Naive thymus-derived CD4-positive, alpha-beta T cell (primary cell): ENCODE measurements at regions not wholly inside any gene's neighbourhood (a gene's known extent, or its start where the extent isn't known, plus 50 kb on each side); places are given as distances from the start of the nearest gene placed in this dataset.

ENCODE experiments used
- ATAC-seq: fragments of 150-1000 bp; cut with Tn5 transposase; 2 replicates; pipeline ENCODE4 v1.10.0; 2021; ENCODE audit warnings: mild to moderate bottlenecking, moderate library complexity
- CTCF ChIA-PET: fragments of 350-600 bp; sonication (Branson Sonifier 250); formaldehyde crosslinking; loops from one replicate; lab custom pipeline; 2021; ENCODE audit warnings: antibody characterized with exemption; lab: Charles Lee
- POLR2A ChIA-PET: fragments of 350-600 bp; sonication (Branson Sonifier 250); formaldehyde crosslinking; loops from one replicate; lab custom pipeline; 2021; ENCODE audit warnings: antibody characterized with exemption, inconsistent platforms; lab: Charles Lee
- DNase-seq, 9 donors: peaks; one replicate each; pipeline versions ENCODE4 v3.0.0 to v3.0.0-alpha.2; 2020 to 2022; ENCODE audit warnings: mixed read lengths in 1 of 9
- H3K27ac ChIP-seq: one replicate; pipeline ENCODE4 v1.7.0; 2013; ENCODE audit warnings: mild to moderate bottlenecking, low read depth, low read length, moderate library complexity
- H3K27me3 ChIP-seq, 2 donors: one replicate each; pipeline ENCODE4 v1.7.0; 2013; ENCODE audit warnings: low read length in 2 of 2, mild to moderate bottlenecking in 2 of 2, moderate library complexity in 2 of 2; ENCODE audit not compliant: control insufficient read depth in 2 of 2, insufficient read depth in 2 of 2
- H3K36me3 ChIP-seq, 3 experiments: 1 replicate in 2 of 3; 2 replicates in 1 of 3; pipeline ENCODE4 v1.7.0; 2013; ENCODE audit warnings: low read length in 3 of 3, mild to moderate bottlenecking in 3 of 3, moderate library complexity in 1 of 3; ENCODE audit not compliant: insufficient read depth in 3 of 3, control insufficient read depth in 2 of 3
- H3K4me1 ChIP-seq, 2 donors: one replicate each; pipeline ENCODE4 v1.7.0; 2013; ENCODE audit warnings: low read length in 2 of 2, mild to moderate bottlenecking in 2 of 2, moderate library complexity in 1 of 2; ENCODE audit not compliant: control insufficient read depth in 2 of 2, insufficient read depth in 2 of 2
- H3K4me3 ChIP-seq: 2 replicates; pipeline ENCODE4 v1.7.0; 2013; ENCODE audit warnings: mild to moderate bottlenecking, low read length
- H3K9me3 ChIP-seq, 3 experiments: 1 replicate in 2 of 3; 2 replicates in 1 of 3; pipeline ENCODE4 v1.7.0; 2013; ENCODE audit warnings: low read length in 3 of 3; ENCODE audit not compliant: control insufficient read depth in 2 of 3
- H3K27ac Mint-ChIP-seq, 9 donors: one replicate each; pipeline ENCODE4 v1.8.0; 2020 to 2022; ENCODE audit warnings: mixed read lengths in 9 of 9, mild to moderate bottlenecking in 8 of 9, moderate library complexity in 5 of 9, inconsistent platforms in 2 of 9
- H3K27me3 Mint-ChIP-seq, 5 donors: one replicate each; pipeline ENCODE4 v1.8.0; 2021 to 2022; ENCODE audit warnings: mixed read lengths in 5 of 5, mild to moderate bottlenecking in 1 of 5
- H3K36me3 Mint-ChIP-seq, 5 donors: one replicate each; pipeline ENCODE4 v1.8.0; 2020 to 2022; ENCODE audit warnings: mixed read lengths in 5 of 5, mild to moderate bottlenecking in 3 of 5, inconsistent platforms in 1 of 5
- H3K4me1 Mint-ChIP-seq, 7 donors: one replicate each; pipeline ENCODE4 v1.8.0; 2020 to 2022; ENCODE audit warnings: mixed read lengths in 7 of 7, mild to moderate bottlenecking in 3 of 7, inconsistent platforms in 1 of 7
- H3K4me3 Mint-ChIP-seq, 10 donors: one replicate each; pipeline ENCODE4 v1.8.0; 2020 to 2022; ENCODE audit warnings: mild to moderate bottlenecking in 10 of 10, mixed read lengths in 10 of 10, moderate library complexity in 6 of 10, inconsistent platforms in 2 of 10
- H3K9me3 Mint-ChIP-seq, 11 donors: one replicate each; pipeline ENCODE4 v1.8.0; 2020 to 2022; ENCODE audit warnings: mixed read lengths in 11 of 11, mild to moderate bottlenecking in 4 of 11, inconsistent platforms in 1 of 11, moderate library complexity in 1 of 11
- intact Hi-C, 2 donors: fragments of 100-400 bp; cut with micrococcal nuclease; formaldehyde crosslinking; loops; one replicate each; pipeline ENCODE4 v1.15.1; 2023

- H3K4me1 Mint-ChIP-seq = no peaks in the 10 kb centered on the region
These were observed 253.8 kb upstream of the DAB2 start for GRCh38 chr5:39678534-39678933.

GRCh38 chr5:39675676-39676075, 250.9 kb upstream of the DAB2 start:
- Mint-ChIP-seq H3K4me1 (no peaks in the 10 kb centered on the region), H3K4me3 (no peak overlapping the region), H3K27me3 (peaks cover 4 to 23% (median 14%) of the 10 kb centered on the region in 5 donors), H3K27ac (no peak overlapping the region), H3K9me3 (no peaks in the 10 kb centered on the region), H3K36me3 (no peaks in the 10 kb centered on the region)
- Histone ChIP-seq H3K4me1 (no peaks in the 10 kb centered on the region), H3K36me3 (no peaks in the 10 kb centered on the region), H3K4me3 (no peak overlapping the region), H3K27me3 (no peaks in the 10 kb centered on the region), H3K27ac (no peak overlapping the region), H3K9me3 (no peaks in the 10 kb centered on the region)
- ChIA-PET CTCF (no interaction called here), POLR2A (no interaction called here)
- no peak for ATAC-seq
- intact Hi-C loops = no loop called here
- DNase-seq = no peak

More at GRCh38 chr5:39678534-39678933, 253.8 kb upstream of the DAB2 start:
- no peaks in the 10 kb centered on the region for H3K36me3 Mint-ChIP-seq
- ChIA-PET CTCF (no interaction called here), POLR2A (no interaction called here)
- Histone ChIP-seq H3K4me3 (no peak overlapping the region), H3K9me3 (no peaks in the 10 kb centered on the region), H3K27ac (no peak overlapping the region), H3K36me3 (no peaks in the 10 kb centered on the region), H3K27me3 (no peaks in the 10 kb centered on the region), H3K4me1 (no peaks in the 10 kb centered on the region)
- no peak for DNase-seq
- H3K4me3 Mint-ChIP-seq = no peak overlapping the region
- intact Hi-C loops = no loop called here
- no peak for ATAC-seq
- H3K27ac Mint-ChIP-seq = no peak overlapping the region
- H3K9me3 Mint-ChIP-seq = peaks cover 0 to 4% (median 0%) of the 10 kb centered on the region in 11 donors
- peaks cover 9 to 24% (median 10%) of the 10 kb centered on the region in 5 donors for H3K27me3 Mint-ChIP-seq

- H3K36me3 Mint-ChIP-seq = no peaks in the 10 kb centered on the region
- no peak for ATAC-seq
- no peaks in the 10 kb centered on the region for H3K4me1 Mint-ChIP-seq
- ChIA-PET POLR2A (no interaction called here), CTCF (no interaction called here)
- H3K27me3 Mint-ChIP-seq = peaks cover 4 to 25% (median 9%) of the 10 kb centered on the region in 5 donors
- no peak overlapping the region for H3K4me3 ChIP-seq
- intact Hi-C loops = no loop called here
- H3K4me1 ChIP-seq = no peaks in the 10 kb centered on the region
- H3K27ac Mint-ChIP-seq = no peak overlapping the region
- H3K27me3 ChIP-seq = no peaks in the 10 kb centered on the region
- no peaks in the 10 kb centered on the region for H3K36me3 ChIP-seq
- no peaks in the 10 kb centered on the region for H3K9me3 ChIP-seq
- no peak for DNase-seq
- no peaks in the 10 kb centered on the region for H3K9me3 Mint-ChIP-seq
- no peak overlapping the region for H3K4me3 Mint-ChIP-seq
- H3K27ac ChIP-seq = no peak overlapping the region
These were observed 249.7 kb upstream of the DAB2 start for GRCh38 chr5:39674209-39675082.

GRCh38 chr5:39671561-39671961, 246.8 kb upstream of the DAB2 start:
- Mint-ChIP-seq H3K27ac (no peak overlapping the region), H3K4me3 (no peak overlapping the region), H3K27me3 (peaks cover 4 to 20% (median 9%) of the 10 kb centered on the region in 5 donors), H3K36me3 (no peaks in the 10 kb centered on the region), H3K4me1 (no peaks in the 10 kb centered on the region), H3K9me3 (no peaks in the 10 kb centered on the region)
- DNase-seq (no peak), ATAC-seq (no peak)
- CTCF ChIA-PET = no interaction called here
- H3K27ac ChIP-seq = no peak overlapping the region
- H3K9me3 ChIP-seq = no peaks in the 10 kb centered on the region
- no peak overlapping the region for H3K4me3 ChIP-seq
- no peaks in the 10 kb centered on the region for H3K27me3 ChIP-seq
- intact Hi-C loops = no loop called here
- no peaks in the 10 kb centered on the region for H3K4me1 ChIP-seq
- no peaks in the 10 kb centered on the region for H3K36me3 ChIP-seq
- POLR2A ChIA-PET = no interaction called here

- H3K9me3 ChIP-seq = no peaks in the 10 kb centered on the region
- no peak overlapping the region for H3K4me3 Mint-ChIP-seq
- ChIA-PET CTCF (no interaction called here), POLR2A (no interaction called here)
- ATAC-seq (no peak), DNase-seq (no peak)
- H3K27ac ChIP-seq = no peak overlapping the region
- no peaks in the 10 kb centered on the region for H3K4me1 Mint-ChIP-seq
- H3K9me3 Mint-ChIP-seq = no peaks in the 10 kb centered on the region
- no peak overlapping the region for H3K27ac Mint-ChIP-seq
- no peaks in the 10 kb centered on the region for H3K27me3 ChIP-seq
- no peaks in the 10 kb centered on the region for H3K4me1 ChIP-seq
- intact Hi-C loops = no loop called here
- no peaks in the 10 kb centered on the region for H3K36me3 ChIP-seq
- H3K36me3 Mint-ChIP-seq = no peaks in the 10 kb centered on the region
- no peak overlapping the region for H3K4me3 ChIP-seq
- H3K27me3 Mint-ChIP-seq = peaks cover 4 to 20% (median 9%) of the 10 kb centered on the region in 5 donors
These were observed 246.2 kb upstream of the DAB2 start for GRCh38 chr5:39670955-39671354.

GRCh38 chr5:39670391-39670790, 245.6 kb upstream of the DAB2 start:
- Histone ChIP-seq H3K27me3 (no peaks in the 10 kb centered on the region), H3K36me3 (no peaks in the 10 kb centered on the region), H3K4me3 (no peak overlapping the region), H3K9me3 (no peaks in the 10 kb centered on the region), H3K27ac (no peak overlapping the region), H3K4me1 (no peaks in the 10 kb centered on the region)
- H3K36me3 Mint-ChIP-seq = no peaks in the 10 kb centered on the region
- peaks cover 3 to 20% (median 9%) of the 10 kb centered on the region in 5 donors for H3K27me3 Mint-ChIP-seq
- intact Hi-C loops = no loop called here
- no peaks in the 10 kb centered on the region for H3K9me3 Mint-ChIP-seq
- DNase-seq (no peak), ATAC-seq (no peak)
- no peak overlapping the region for H3K4me3 Mint-ChIP-seq
- H3K4me1 Mint-ChIP-seq = no peaks in the 10 kb centered on the region
- CTCF ChIA-PET = no interaction called here
- no peak overlapping the region for H3K27ac Mint-ChIP-seq
- POLR2A ChIA-PET = no interaction called here

- Mint-ChIP-seq H3K9me3 (no peaks in the 10 kb centered on the region), H3K36me3 (no peaks in the 10 kb centered on the region), H3K27ac (no peak overlapping the region), H3K4me3 (no peak overlapping the region), H3K4me1 (no peaks in the 10 kb centered on the region), H3K27me3 (peaks cover 0 to 19% (median 9%) of the 10 kb centered on the region in 5 donors)
- intact Hi-C loops = no loop called here
- CTCF ChIA-PET = no interaction called here
- DNase-seq (no peak), ATAC-seq (no peak)
- Histone ChIP-seq H3K4me1 (no peaks in the 10 kb centered on the region), H3K27me3 (no peaks in the 10 kb centered on the region), H3K9me3 (no peaks in the 10 kb centered on the region), H3K4me3 (no peak overlapping the region), H3K27ac (no peak overlapping the region), H3K36me3 (no peaks in the 10 kb centered on the region)
- POLR2A ChIA-PET = no interaction called here
These were observed 244.2 kb upstream of the DAB2 start for GRCh38 chr5:39668980-39669379.
